Fibroblast of lung (primary cell): ENCODE measurements at regions not wholly inside any gene's neighbourhood (a gene's known extent, or its start where the extent isn't known, plus 50 kb on each side); places are given as distances from the start of the nearest gene placed in this dataset.

Experiments used
- CTCF ChIP-seq, 2 donors: IDR thresholded peaks in 1 of 2; conservative IDR thresholded peaks in 1 of 2; 1 replicate in 1 of 2; 2 replicates in 1 of 2; pipeline ENCODE4 v1.5.1; 2011 to 2012; ENCODE audit warnings: low read length in 2 of 2, control low read depth in 1 of 2, inconsistent platforms in 1 of 2, low read depth in 1 of 2, mild to moderate bottlenecking in 1 of 2
- EZH2 ChIP-seq: IDR thresholded peaks from 2 replicates; pipeline ENCODE4 v1.5.1; 2012; ENCODE audit warnings: low read length, control low read depth, mild to moderate bottlenecking; ENCODE audit errors: missing control alignments

GRCh38 chr1:163712321-163712720 lies 390.6 kb downstream of the NUF2 start:
- TF ChIP-seq CTCF (conservative IDR thresholded peaks at IDR 0.05 in 1 of 2, IDR thresholded peaks at IDR 0.05 in 1 of 2; ENCODE audit: low read depth in 1 of 2, low read length in 2 of 2) (no peak), EZH2 (no peak)
